Stimulated activated CD8-positive, alpha-beta memory T cell treated with anti-CD3 and anti-CD28 coated beads, Interleukin-2, amount 100 ng/mL, for 1 hour (primary cell): ENCODE measurements at regions not wholly inside any gene's neighbourhood (a gene's known extent, or its start where the extent isn't known, plus 50 kb on each side); places are given as distances from the start of the nearest gene placed in this dataset.

Experiments
- DNase-seq, 2 donors: peaks; one replicate each; pipeline ENCODE4 v3.0.0-alpha.2; 2020; ENCODE audit warnings: low read depth in 2 of 2

GRCh38 chr22:48568736-48569330 is 1258.8 kb downstream of the BRD1 start:
- DNase-seq: no peak

GRCh38 chr22:48567213-48567975 is 1260.3 kb downstream of the BRD1 start:
- no peak for DNase-seq

- no peak for DNase-seq
These were observed 1260.9 kb downstream of the BRD1 start for GRCh38 chr22:48566741-48567140.

GRCh38 chr22:48565901-48566501 is 1261.7 kb downstream of the BRD1 start:
- DNase-seq: no peak

- no peak for DNase-seq
These were observed 1262.7 kb downstream of the BRD1 start for GRCh38 chr22:48564995-48565394.

- DNase-seq: no peak
These were observed 1263.7 kb downstream of the BRD1 start for GRCh38 chr22:48563966-48564330.

GRCh38 chr22:48563118-48563965 is 1264.3 kb downstream of the BRD1 start:
- DNase-seq: no peak

- DNase-seq: no peak
These were observed 1266.0 kb downstream of the BRD1 start for GRCh38 chr22:48561676-48562075.

- no peak for DNase-seq
These were observed 1266.8 kb downstream of the BRD1 start for GRCh38 chr22:48560836-48561235.

- no peak for DNase-seq
These were observed 1267.3 kb downstream of the BRD1 start for GRCh38 chr22:48560389-48560751.

- no peak for DNase-seq
These were observed 1267.9 kb downstream of the BRD1 start for GRCh38 chr22:48559647-48560388.

GRCh38 chr22:48558606-48559402 is 1268.9 kb downstream of the BRD1 start:
- no peak for DNase-seq

GRCh38 chr22:48558016-48558415 is 1269.7 kb downstream of the BRD1 start:
- no peak for DNase-seq

GRCh38 chr22:48557473-48557872 is 1270.2 kb downstream of the BRD1 start:
- no peak for DNase-seq

- DNase-seq: no peak
These were observed 1270.9 kb downstream of the BRD1 start for GRCh38 chr22:48556751-48557150.

GRCh38 chr22:48556222-48556621 is 1271.5 kb downstream of the BRD1 start:
- no peak for DNase-seq

GRCh38 chr22:48555606-48556005 is 1272.1 kb downstream of the BRD1 start:
- DNase-seq: no peak

GRCh38 chr22:48554893-48555572 is 1272.6 kb downstream of the BRD1 start:
- no peak for DNase-seq

GRCh38 chr22:48553694-48554308 is 1273.9 kb downstream of the BRD1 start:
- DNase-seq: no peak

GRCh38 chr22:48553119-48553518 is 1274.6 kb downstream of the BRD1 start:
- no peak for DNase-seq
